ENCODE measurements at regions not wholly inside any gene's neighbourhood (a gene's known extent, or its start where the extent isn't known, plus 50 kb on each side); places are given as distances from the start of the nearest gene placed in this dataset.
"Not testable (repeated sequence)": the region's sequence is repeated elsewhere in the genome, so short reads cannot be mapped to it uniquely, and the experiment has no call there.

DNA sequence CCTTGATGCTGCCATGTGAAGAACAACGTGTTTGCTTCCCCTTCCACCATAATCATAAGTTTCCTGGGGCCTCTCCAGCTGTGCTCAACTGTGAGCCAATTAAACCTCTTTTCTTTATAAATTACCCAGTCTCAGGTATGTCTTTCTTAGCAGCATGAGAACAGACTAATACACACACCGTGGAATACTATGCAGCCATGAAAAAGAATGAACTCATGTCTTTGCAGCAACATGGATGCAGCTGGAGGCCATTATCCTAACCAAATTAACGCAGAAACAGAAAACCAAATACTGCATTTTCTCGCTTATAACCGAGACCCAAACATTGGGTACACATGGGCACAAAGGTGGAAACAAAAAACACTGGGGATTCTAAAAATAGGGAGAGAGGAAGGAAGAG is 286.7 kb upstream of the MINDY3 start:
- Mint-ChIP-seq H3K4me1 (no peaks in the 10 kb centered on the region), H3K27me3 (no peaks in the 10 kb centered on the region), H3K4me3 (no peak overlapping the region), H3K27ac (no peak overlapping the region), H3K9me3 (peaks cover 7% of the 10 kb centered on the region), H3K36me3 (ENCODE audit: low read depth) (no peaks in the 10 kb centered on the region)
- no peak for DNase-seq
- CTCF ChIA-PET, result no interaction called here
- POLR2A ChIA-PET, result no interaction called here

- CTCF ChIA-PET, result no interaction called here
- Mint-ChIP-seq H3K9me3 (no peaks in the 10 kb centered on the region), H3K4me1 (no peaks in the 10 kb centered on the region), H3K27ac (no peak overlapping the region), H3K36me3 (ENCODE audit: low read depth) (no peaks in the 10 kb centered on the region), H3K4me3 (no peak overlapping the region), H3K27me3 (no peaks in the 10 kb centered on the region)
- no peak for DNase-seq
- POLR2A ChIA-PET, result no interaction called here
These were observed 281.0 kb upstream of the PTER start for GRCh38 chr10:16155834-16156233.

DNA sequence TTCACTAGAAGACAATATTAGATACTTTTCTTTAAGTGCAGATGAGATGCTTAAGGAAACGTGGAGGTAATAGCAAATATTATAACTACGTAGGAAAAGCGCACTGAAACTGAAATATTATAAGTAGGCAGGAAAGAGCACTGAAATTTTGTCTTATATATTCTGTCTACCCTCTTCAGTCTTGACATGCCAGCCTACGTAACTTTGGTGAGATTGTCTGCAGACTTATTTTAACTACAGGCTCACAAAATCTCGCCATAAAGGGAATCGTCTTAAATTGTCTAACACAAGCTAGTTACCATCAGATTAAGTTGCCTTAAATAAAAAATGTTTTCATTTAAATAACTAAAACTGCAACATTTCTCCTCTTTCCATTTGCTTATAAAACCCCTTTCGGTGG is 280.1 kb upstream of the PTER start:
- no peak for DNase-seq
- CTCF ChIA-PET, result no interaction called here
- Mint-ChIP-seq H3K4me3 (no peak overlapping the region), H3K9me3 (no peaks in the 10 kb centered on the region), H3K27me3 (no peaks in the 10 kb centered on the region), H3K27ac (no peak overlapping the region), H3K36me3 (ENCODE audit: low read depth) (no peaks in the 10 kb centered on the region), H3K4me1 (no peaks in the 10 kb centered on the region)
- POLR2A ChIA-PET, result no interaction called here

GRCh38 chr10:16165067-16165466 is 271.7 kb upstream of the PTER start:
- H3K36me3 Mint-ChIP-seq (ENCODE audit: low read depth); CTCF ChIA-PET: not testable (repeated sequence)

DNA sequence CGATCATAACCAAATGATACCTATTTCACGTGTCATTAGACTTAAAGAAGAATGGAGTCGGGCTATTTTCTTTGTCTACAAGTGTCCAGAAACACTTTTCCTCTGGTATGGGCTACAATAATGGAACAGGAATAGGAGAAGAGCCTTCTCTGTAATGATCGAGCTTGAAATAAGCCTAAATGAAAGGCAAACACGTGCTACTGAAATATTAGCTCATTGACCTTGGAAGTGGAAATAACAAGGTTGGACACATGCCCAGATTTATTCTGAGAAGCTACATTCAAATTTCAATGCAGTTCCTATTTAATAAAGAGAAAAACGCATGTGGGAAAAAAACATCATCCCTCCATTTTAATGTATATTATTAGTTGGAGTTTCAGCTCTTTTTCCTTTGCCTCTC is 254.7 kb upstream of the PTER start:
- no peak overlapping the region for H3K4me3 Mint-ChIP-seq
- H3K9me3 Mint-ChIP-seq, result peaks cover 3% of the 10 kb centered on the region
- CTCF ChIA-PET, result no interaction called here
- peaks cover 4% of the 10 kb centered on the region for H3K27me3 Mint-ChIP-seq
- POLR2A ChIA-PET, result no interaction called here
- no peaks in the 10 kb centered on the region for H3K4me1 Mint-ChIP-seq
- DNase-seq, result no peak
- no peaks in the 10 kb centered on the region for H3K36me3 Mint-ChIP-seq (ENCODE audit: low read depth)
- H3K27ac Mint-ChIP-seq, result no peak overlapping the region

More at GRCh38 chr10:16165067-16165466, 271.7 kb upstream of the PTER start:
- H3K4me1 Mint-ChIP-seq, H3K4me3 Mint-ChIP-seq, POLR2A ChIA-PET, H3K27me3 Mint-ChIP-seq, H3K27ac Mint-ChIP-seq, DNase-seq: not testable (repeated sequence)
- H3K9me3 Mint-ChIP-seq, result peaks cover 16% of the 10 kb centered on the region

GRCh38 chr10:16182688-16183087 is 254.1 kb upstream of the PTER start:
- Mint-ChIP-seq H3K27ac (no peak overlapping the region), H3K27me3 (peaks cover 4% of the 10 kb centered on the region)
- POLR2A ChIA-PET, result no interaction called here

DNA sequence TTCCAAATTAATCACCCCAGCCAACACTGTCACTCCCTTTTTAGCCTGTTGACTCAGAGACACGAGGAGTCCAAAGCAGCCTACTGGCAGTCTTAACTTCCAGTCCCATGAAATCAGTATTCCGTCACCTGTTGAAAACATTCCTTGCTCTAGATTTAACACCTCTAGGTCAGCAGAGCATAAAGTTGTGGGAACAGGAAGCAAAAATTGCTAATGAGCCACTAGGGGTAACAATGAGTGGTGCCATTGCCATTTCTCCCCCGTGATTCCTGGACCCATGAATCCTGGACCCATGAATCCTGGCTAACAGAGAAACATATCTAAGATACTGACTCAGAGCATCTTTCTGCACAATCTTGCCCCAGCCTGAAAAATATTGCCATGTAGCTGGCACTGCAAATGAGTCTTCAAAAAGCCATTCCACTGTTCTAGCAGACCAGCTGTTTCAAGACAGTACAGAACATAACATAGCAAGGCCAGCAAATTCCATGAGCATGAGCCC is 252.7 kb upstream of the PTER start:
- Mint-ChIP-seq H3K27me3 (peaks cover 7% of the 10 kb centered on the region), H3K4me1 (no peaks in the 10 kb centered on the region), H3K27ac (no peak overlapping the region), H3K9me3 (peaks cover 3% of the 10 kb centered on the region), H3K4me3 (no peak overlapping the region), H3K36me3 (ENCODE audit: low read depth) (no peaks in the 10 kb centered on the region)
- ChIA-PET CTCF (no interaction called here), POLR2A (no interaction called here)
- DNase-seq, result no peak

More at GRCh38 chr10:16182688-16183087, 254.1 kb upstream of the PTER start:
- no peak for DNase-seq
- Mint-ChIP-seq H3K9me3 (peaks cover 3% of the 10 kb centered on the region), H3K36me3 (ENCODE audit: low read depth) (no peaks in the 10 kb centered on the region), H3K4me1 (no peaks in the 10 kb centered on the region), H3K4me3 (no peak overlapping the region)
- CTCF ChIA-PET, result no interaction called here

DNA sequence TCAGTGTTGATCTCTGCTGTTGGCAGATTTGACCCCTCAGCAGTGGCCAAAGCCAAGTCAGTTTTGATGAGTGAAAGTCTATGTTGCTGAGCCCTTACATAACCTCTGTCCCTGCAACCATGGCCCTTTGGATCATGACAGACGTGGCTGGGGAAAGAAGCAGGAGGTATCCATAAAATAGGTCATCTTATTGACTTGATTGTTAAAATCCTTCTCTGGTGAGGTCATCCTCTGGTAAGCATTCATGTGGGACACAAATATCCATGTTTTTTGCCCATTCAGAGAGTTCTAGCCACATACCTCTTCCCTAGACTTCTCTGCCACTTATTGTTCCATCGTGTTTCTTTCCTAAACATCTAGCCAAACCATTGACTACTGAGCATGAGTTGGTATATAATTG is 251.9 kb upstream of the PTER start:
- Mint-ChIP-seq H3K36me3 (ENCODE audit: low read depth) (no peaks in the 10 kb centered on the region), H3K27me3 (peaks cover 7% of the 10 kb centered on the region), H3K4me3 (no peak overlapping the region), H3K27ac (no peak overlapping the region), H3K4me1 (no peaks in the 10 kb centered on the region), H3K9me3 (peaks cover 3% of the 10 kb centered on the region)
- ChIA-PET POLR2A (no interaction called here), CTCF (no interaction called here)
- DNase-seq, result no peak

- Mint-ChIP-seq H3K36me3 (ENCODE audit: low read depth) (no peaks in the 10 kb centered on the region), H3K4me1 (no peaks in the 10 kb centered on the region), H3K27me3 (peaks cover 7% of the 10 kb centered on the region), H3K4me3 (no peak overlapping the region), H3K27ac (no peak overlapping the region), H3K9me3 (peaks cover 3% of the 10 kb centered on the region)
- CTCF ChIA-PET, result no interaction called here
- DNase-seq, result no peak
- POLR2A ChIA-PET, result no interaction called here
These were observed 250.2 kb upstream of the PTER start for GRCh38 chr10:16186564-16186963.

DNA sequence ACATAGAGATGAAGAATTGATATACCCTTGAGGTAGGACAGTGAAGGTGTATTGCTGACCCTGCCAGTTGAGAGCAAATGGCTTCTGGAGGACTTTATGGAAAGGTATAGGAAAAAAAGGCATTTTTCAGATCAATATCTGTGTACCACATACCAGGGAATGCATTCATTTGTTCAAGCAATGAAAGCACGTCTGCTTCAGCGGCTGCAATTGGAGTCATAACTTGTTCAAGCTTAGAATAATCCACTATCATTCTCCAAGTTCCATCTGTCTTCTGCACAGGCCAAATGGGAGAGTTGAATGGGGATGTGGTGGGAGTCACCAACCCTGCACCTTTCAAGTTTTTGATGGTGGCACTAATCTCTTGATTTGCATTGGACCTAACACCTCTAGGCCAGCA is 249.6 kb upstream of the PTER start:
- Mint-ChIP-seq H3K27ac (no peak overlapping the region), H3K36me3 (ENCODE audit: low read depth) (no peaks in the 10 kb centered on the region), H3K4me3 (no peak overlapping the region), H3K27me3 (peaks cover 7% of the 10 kb centered on the region), H3K4me1 (no peaks in the 10 kb centered on the region), H3K9me3 (peaks cover 3% of the 10 kb centered on the region)
- ChIA-PET CTCF (no interaction called here), POLR2A (no interaction called here)
- DNase-seq, result no peak

DNA sequence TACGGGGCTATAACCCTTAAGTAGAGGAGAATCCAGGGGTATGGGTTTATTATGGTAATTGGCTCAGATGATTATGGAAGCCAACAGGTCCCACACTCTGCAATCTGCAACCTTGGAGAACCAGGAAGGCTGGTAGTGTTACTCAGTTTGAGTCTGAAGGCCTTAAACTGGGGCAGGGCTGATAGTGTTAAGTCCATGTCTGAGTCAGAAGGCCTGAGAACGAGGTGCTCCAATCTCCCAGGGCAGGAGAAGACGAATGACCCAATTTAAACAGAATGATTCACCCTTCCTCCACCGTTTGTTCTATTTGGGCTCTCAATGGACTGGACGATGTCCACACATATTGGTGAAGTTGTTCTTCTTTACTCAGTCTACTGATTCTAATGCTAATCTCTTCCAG is 244.5 kb upstream of the PTER start:
- H3K36me3 Mint-ChIP-seq (ENCODE audit: low read depth), result no peaks in the 10 kb centered on the region
- no peak for DNase-seq
- no peak overlapping the region for H3K4me3 Mint-ChIP-seq
- peaks cover 11% of the 10 kb centered on the region for H3K9me3 Mint-ChIP-seq
- H3K4me1 Mint-ChIP-seq, result peaks cover 22% of the 10 kb centered on the region
- POLR2A ChIA-PET, result no interaction called here
- CTCF ChIA-PET, result no interaction called here
- no peak overlapping the region for H3K27ac Mint-ChIP-seq
- H3K27me3 Mint-ChIP-seq, result peaks cover 5% of the 10 kb centered on the region

- CTCF ChIA-PET, result no interaction called here
- no peak for DNase-seq
- Mint-ChIP-seq H3K9me3 (peaks cover 11% of the 10 kb centered on the region), H3K27me3 (peaks cover 4% of the 10 kb centered on the region), H3K4me3 (no peak overlapping the region), H3K4me1 (peaks cover 22% of the 10 kb centered on the region), H3K36me3 (ENCODE audit: low read depth) (no peaks in the 10 kb centered on the region), H3K27ac (no peak overlapping the region)
- POLR2A ChIA-PET, result no interaction called here
These were observed 243.6 kb upstream of the PTER start for GRCh38 chr10:16193241-16193640.

GRCh38 chr10:16195178-16195769 is 241.5 kb upstream of the PTER start:
- peaks cover 22% of the 10 kb centered on the region for H3K4me1 Mint-ChIP-seq
- H3K27ac Mint-ChIP-seq, result no peak overlapping the region
- peaks cover 13% of the 10 kb centered on the region for H3K9me3 Mint-ChIP-seq
- POLR2A ChIA-PET, result no interaction called here
- no peak overlapping the region for H3K4me3 Mint-ChIP-seq
- no peaks in the 10 kb centered on the region for H3K36me3 Mint-ChIP-seq (ENCODE audit: low read depth)
- H3K27me3 Mint-ChIP-seq, result peaks cover 2% of the 10 kb centered on the region
- DNase-seq, result no peak
- CTCF ChIA-PET, result no interaction called here

DNA sequence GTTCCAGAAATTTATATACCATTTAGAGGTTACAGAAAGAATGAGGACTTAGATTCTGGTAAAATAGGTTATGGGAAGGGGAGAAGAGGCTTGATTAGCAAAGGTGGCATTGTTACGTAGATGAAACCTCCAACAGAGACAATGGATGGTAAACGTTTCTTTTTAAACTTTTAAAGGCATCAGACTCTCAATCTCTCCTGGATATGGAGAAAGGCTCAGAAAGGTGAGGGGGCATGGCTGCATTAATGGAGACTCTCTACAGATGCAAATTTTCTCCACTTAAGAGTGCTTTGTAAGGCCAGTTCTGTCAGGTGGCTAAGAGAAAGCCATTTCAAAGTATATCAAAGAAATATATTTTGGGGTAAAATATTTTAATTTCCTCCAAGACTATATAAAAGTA is 240.9 kb upstream of the PTER start:
- CTCF ChIA-PET, result no interaction called here

More for the DNA sequence above, 240.9 kb upstream of the PTER start:
- Mint-ChIP-seq H3K4me3 (no peak overlapping the region), H3K36me3 (ENCODE audit: low read depth) (no peaks in the 10 kb centered on the region), H3K9me3 (peaks cover 16% of the 10 kb centered on the region), H3K27ac (no peak overlapping the region), H3K4me1 (peaks cover 22% of the 10 kb centered on the region), H3K27me3 (peaks cover 2% of the 10 kb centered on the region)
- POLR2A ChIA-PET, result no interaction called here
- DNase-seq, result no peak
